Panc1 (cell line): ENCODE measurements at regions not wholly inside any gene's neighbourhood (a gene's known extent, or its start where the extent isn't known, plus 50 kb on each side); places are given as distances from the start of the nearest gene placed in this dataset.

ENCODE experiments used
- POLR2AphosphoS5 ChIP-seq: IDR thresholded peaks from 2 replicates; pipeline ENCODE4 v1.6.1; 2012; ENCODE audit warnings: mild to moderate bottlenecking, low read depth, low read length, moderate library complexity
- TF ChIP-seq, protein P1 (sequence below): fragments of 450-650 bp; IDR thresholded peaks from 2 replicates; pipeline ENCODE4 v1.5.1; 2017; ENCODE audit warnings: mild to moderate bottlenecking
- TF ChIP-seq, protein P2 (sequence below), 2 experiments: IDR thresholded peaks; 2 replicates each; pipeline ENCODE4 v1.6.1; 2011 to 2012; ENCODE audit warnings: low read depth in 2 of 2, control low read depth in 1 of 2, low read length in 1 of 2, mild to moderate bottlenecking in 1 of 2, moderate library complexity in 1 of 2; ENCODE audit not compliant: insufficient read depth in 1 of 2

DNA sequence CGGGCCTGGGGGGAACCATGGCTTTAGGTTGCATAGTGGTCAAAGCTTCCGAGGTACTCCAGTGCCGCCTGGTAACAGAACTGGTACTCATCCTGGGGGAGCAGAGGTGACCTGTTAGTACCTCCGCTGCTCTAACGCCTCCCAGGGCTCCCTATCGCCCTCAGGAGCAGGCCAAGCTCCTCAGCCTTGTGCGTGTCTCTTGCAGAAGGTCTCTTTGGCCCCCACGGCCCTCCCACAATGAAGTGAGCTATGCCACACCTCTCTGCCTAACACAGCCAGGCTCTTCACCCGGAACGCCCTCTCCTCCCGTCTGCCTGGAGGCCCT is 133.9 kb downstream of the PTPRS start:
- TF ChIP-seq, protein P1, sequence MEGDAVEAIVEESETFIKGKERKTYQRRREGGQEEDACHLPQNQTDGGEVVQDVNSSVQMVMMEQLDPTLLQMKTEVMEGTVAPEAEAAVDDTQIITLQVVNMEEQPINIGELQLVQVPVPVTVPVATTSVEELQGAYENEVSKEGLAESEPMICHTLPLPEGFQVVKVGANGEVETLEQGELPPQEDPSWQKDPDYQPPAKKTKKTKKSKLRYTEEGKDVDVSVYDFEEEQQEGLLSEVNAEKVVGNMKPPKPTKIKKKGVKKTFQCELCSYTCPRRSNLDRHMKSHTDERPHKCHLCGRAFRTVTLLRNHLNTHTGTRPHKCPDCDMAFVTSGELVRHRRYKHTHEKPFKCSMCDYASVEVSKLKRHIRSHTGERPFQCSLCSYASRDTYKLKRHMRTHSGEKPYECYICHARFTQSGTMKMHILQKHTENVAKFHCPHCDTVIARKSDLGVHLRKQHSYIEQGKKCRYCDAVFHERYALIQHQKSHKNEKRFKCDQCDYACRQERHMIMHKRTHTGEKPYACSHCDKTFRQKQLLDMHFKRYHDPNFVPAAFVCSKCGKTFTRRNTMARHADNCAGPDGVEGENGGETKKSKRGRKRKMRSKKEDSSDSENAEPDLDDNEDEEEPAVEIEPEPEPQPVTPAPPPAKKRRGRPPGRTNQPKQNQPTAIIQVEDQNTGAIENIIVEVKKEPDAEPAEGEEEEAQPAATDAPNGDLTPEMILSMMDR, result no peak
- TF ChIP-seq POLR2AphosphoS5, result no peak
- TF ChIP-seq, protein P2, sequence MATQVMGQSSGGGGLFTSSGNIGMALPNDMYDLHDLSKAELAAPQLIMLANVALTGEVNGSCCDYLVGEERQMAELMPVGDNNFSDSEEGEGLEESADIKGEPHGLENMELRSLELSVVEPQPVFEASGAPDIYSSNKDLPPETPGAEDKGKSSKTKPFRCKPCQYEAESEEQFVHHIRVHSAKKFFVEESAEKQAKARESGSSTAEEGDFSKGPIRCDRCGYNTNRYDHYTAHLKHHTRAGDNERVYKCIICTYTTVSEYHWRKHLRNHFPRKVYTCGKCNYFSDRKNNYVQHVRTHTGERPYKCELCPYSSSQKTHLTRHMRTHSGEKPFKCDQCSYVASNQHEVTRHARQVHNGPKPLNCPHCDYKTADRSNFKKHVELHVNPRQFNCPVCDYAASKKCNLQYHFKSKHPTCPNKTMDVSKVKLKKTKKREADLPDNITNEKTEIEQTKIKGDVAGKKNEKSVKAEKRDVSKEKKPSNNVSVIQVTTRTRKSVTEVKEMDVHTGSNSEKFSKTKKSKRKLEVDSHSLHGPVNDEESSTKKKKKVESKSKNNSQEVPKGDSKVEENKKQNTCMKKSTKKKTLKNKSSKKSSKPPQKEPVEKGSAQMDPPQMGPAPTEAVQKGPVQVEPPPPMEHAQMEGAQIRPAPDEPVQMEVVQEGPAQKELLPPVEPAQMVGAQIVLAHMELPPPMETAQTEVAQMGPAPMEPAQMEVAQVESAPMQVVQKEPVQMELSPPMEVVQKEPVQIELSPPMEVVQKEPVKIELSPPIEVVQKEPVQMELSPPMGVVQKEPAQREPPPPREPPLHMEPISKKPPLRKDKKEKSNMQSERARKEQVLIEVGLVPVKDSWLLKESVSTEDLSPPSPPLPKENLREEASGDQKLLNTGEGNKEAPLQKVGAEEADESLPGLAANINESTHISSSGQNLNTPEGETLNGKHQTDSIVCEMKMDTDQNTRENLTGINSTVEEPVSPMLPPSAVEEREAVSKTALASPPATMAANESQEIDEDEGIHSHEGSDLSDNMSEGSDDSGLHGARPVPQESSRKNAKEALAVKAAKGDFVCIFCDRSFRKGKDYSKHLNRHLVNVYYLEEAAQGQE (IDR thresholded peaks at IDR 0.05; ENCODE audit: insufficient read depth in 1 of 2, low read depth in 2 of 2, low read length in 1 of 2), result no peak
